ENCODE measurements at regions not wholly inside any gene's neighbourhood (a gene's known extent, or its start where the extent isn't known, plus 50 kb on each side); places are given as distances from the start of the nearest gene placed in this dataset.

DNA sequence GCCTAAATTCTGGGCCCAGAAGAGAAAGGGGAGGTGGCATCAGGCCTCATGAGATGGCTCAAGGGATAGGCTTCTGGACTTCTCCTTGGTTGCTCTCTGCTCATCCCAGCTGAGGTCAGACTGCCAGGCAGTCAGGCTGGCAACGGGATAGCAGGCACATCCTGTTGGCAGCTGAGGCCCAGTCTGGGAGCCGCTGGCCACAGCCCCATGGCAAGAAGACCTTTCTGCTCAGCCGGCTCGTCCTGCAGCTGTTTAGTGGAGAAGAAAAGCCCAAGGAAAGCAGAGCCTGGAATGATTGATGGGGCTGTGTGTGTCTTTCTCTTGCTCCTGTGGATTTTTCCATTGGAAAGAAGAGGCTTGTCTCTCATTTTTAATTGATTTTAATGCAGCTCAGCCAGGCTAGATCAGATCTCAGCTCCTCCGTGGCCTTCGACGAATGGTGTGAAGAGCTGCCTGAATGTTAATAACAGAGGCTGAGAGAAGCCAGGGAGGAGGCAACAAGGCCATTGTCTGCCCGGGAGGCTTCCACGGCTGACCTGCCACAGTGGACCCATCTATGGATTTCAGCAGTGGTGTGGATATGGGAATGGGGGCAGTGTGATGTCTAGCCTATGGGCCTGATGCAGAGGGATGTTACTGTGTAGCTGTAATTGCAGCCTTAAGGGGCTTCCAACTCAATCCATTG lies 99.5 kb downstream of the HS1BP3 start:
- H3K79me1 ChIP-seq (ENCODE audit: low read length) = no peaks in the 10 kb centered on the region
- no peaks in the 10 kb centered on the region for H3K9me3 ChIP-seq (ENCODE audit: insufficient read depth, low read depth, low read length)
- H3K79me2 ChIP-seq (ENCODE audit: control insufficient read depth, insufficient read depth, low read length, poor library complexity) = no peaks in the 10 kb centered on the region
- H2AK5ac ChIP-seq (ENCODE audit: low read length) = no peak overlapping the region
- no peak overlapping the region for H4K91ac ChIP-seq (ENCODE audit: low read depth, low read length)
- no peak overlapping the region for H2AFZ ChIP-seq (ENCODE audit: insufficient read depth, low read length, poor library complexity)
- no peak overlapping the region for H2BK5ac ChIP-seq (ENCODE audit: low read depth, low read length, poor library complexity)
- no peak overlapping the region for H4K12ac ChIP-seq (ENCODE audit: low read depth, low read length)
- no peak overlapping the region for H4K8ac ChIP-seq (ENCODE audit: low read depth, low read length)
- no peak overlapping the region for H3K4me3 ChIP-seq (ENCODE audit: low read depth, low read length)
- H3K4me2 ChIP-seq (ENCODE audit: low read length) = no peak overlapping the region
- WGBS (ENCODE audit: extremely low coverage, insufficient coverage, insufficient read length) = no CpG with 5 or more reads among the region's 9 CpGs
- no peak overlapping the region for H3K27ac ChIP-seq (ENCODE audit: low read depth, low read length)
- no peak overlapping the region for H3K14ac ChIP-seq (ENCODE audit: low read length)
- H3K4ac ChIP-seq (ENCODE audit: low read depth, low read length) = no peak overlapping the region
- no peak overlapping the region for H3K23ac ChIP-seq (ENCODE audit: low read length)
- H3K18ac ChIP-seq (ENCODE audit: low read length) = no peak overlapping the region
- peak overlapping the region; percentile 3 for H2BK12ac ChIP-seq (ENCODE audit: low read length)
- H3K9ac ChIP-seq (ENCODE audit: low read length) = no peak overlapping the region
- no peak for DNase-seq
- no peaks in the 10 kb centered on the region for H3K27me3 ChIP-seq (ENCODE audit: insufficient read depth, low read length)
- no peak overlapping the region for H2BK120ac ChIP-seq (ENCODE audit: insufficient read depth, low read length, poor library complexity)
- no peaks in the 10 kb centered on the region for H3K36me3 ChIP-seq (ENCODE audit: control insufficient read depth in 1 of 2, insufficient read depth in 2 of 2, low read length in 2 of 2)
- no peaks in the 10 kb centered on the region for H3K4me1 ChIP-seq (ENCODE audit: control insufficient read depth in 1 of 2, insufficient read depth in 2 of 2, low read length in 2 of 2)

DNA sequence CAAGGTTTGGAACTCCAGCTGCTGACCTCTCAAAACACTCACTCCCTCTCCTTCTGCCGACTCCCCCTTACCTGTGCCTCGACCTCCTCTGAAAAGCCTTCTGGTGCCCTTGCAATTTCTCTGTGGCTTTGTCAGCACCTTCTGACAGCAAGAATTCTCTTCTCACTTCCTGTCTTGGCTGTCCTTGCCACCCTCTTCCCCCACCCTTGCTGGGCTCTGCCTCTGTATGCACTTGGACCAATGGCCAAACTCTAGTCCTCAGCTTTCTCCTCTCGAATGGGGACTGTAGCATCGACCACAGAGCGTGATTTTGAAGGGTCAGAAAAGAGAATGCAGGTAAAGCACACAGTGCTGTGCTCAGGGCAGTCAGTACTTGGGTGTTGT lies 99.0 kb downstream of the HS1BP3 start:
- no peak for DNase-seq
- H3K18ac ChIP-seq (ENCODE audit: low read length) = no peak overlapping the region
- H3K14ac ChIP-seq (ENCODE audit: low read length) = no peak overlapping the region
- H3K9me3 ChIP-seq (ENCODE audit: insufficient read depth, low read depth, low read length) = no peaks in the 10 kb centered on the region
- H2BK120ac ChIP-seq (ENCODE audit: insufficient read depth, low read length, poor library complexity) = no peak overlapping the region
- H3K4me1 ChIP-seq (ENCODE audit: control insufficient read depth in 1 of 2, insufficient read depth in 2 of 2, low read length in 2 of 2) = no peaks in the 10 kb centered on the region
- H2BK5ac ChIP-seq (ENCODE audit: low read depth, low read length, poor library complexity) = no peak overlapping the region
- H4K12ac ChIP-seq (ENCODE audit: low read depth, low read length) = no peak overlapping the region
- H3K4ac ChIP-seq (ENCODE audit: low read depth, low read length) = no peak overlapping the region
- no peak overlapping the region for H3K4me2 ChIP-seq (ENCODE audit: low read length)
- H3K27me3 ChIP-seq (ENCODE audit: insufficient read depth, low read length) = no peaks in the 10 kb centered on the region
- no peak overlapping the region for H3K23ac ChIP-seq (ENCODE audit: low read length)
- no peaks in the 10 kb centered on the region for H3K79me2 ChIP-seq (ENCODE audit: control insufficient read depth, insufficient read depth, low read length, poor library complexity)
- no peaks in the 10 kb centered on the region for H3K36me3 ChIP-seq (ENCODE audit: control insufficient read depth in 1 of 2, insufficient read depth in 2 of 2, low read length in 2 of 2)
- no peak overlapping the region for H4K8ac ChIP-seq (ENCODE audit: low read depth, low read length)
- H2AFZ ChIP-seq (ENCODE audit: insufficient read depth, low read length, poor library complexity) = no peak overlapping the region
- no peak overlapping the region for H4K91ac ChIP-seq (ENCODE audit: low read depth, low read length)
- no peaks in the 10 kb centered on the region for H3K79me1 ChIP-seq (ENCODE audit: low read length)
- H3K4me3 ChIP-seq (ENCODE audit: low read depth, low read length) = no peak overlapping the region
- no peak overlapping the region for H3K9ac ChIP-seq (ENCODE audit: low read length)
- H3K27ac ChIP-seq (ENCODE audit: low read depth, low read length) = no peak overlapping the region
- no CpG with 5 or more reads among the region's 5 CpGs for WGBS (ENCODE audit: extremely low coverage, insufficient coverage, insufficient read length)
- no peak overlapping the region for H2AK5ac ChIP-seq (ENCODE audit: low read length)
- H2BK12ac ChIP-seq (ENCODE audit: low read length) = no peak overlapping the region

DNA sequence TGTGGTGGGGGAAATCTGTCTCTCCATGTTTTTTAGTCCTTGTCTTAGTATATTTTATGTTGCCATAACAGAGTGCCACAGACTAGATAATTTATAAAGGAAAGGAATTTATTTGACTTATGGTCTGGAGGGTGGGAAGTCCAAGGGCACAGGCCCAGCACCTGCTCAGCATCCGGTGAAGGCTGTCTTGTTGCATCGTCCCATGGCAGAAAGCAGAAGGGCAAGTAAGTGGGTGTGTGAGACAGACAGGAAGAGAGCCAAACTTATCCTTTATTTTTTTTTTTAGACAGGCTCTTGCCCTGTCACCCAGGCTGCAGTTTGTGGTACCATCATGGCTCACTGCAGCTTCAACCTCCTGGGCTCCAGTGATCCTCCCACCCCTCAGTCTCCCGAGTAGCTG lies 98.1 kb downstream of the HS1BP3 start:
- no peak overlapping the region for H4K8ac ChIP-seq (ENCODE audit: low read depth, low read length)
- no peak overlapping the region for H2AK5ac ChIP-seq (ENCODE audit: low read length)
- H3K9ac ChIP-seq (ENCODE audit: low read length) = no peak overlapping the region
- H3K4me3 ChIP-seq (ENCODE audit: low read depth, low read length) = no peak overlapping the region
- H3K4ac ChIP-seq (ENCODE audit: low read depth, low read length) = no peak overlapping the region
- no peak overlapping the region for H2BK120ac ChIP-seq (ENCODE audit: insufficient read depth, low read length, poor library complexity)
- no peak overlapping the region for H3K23ac ChIP-seq (ENCODE audit: low read length)
- H3K9me3 ChIP-seq (ENCODE audit: insufficient read depth, low read depth, low read length) = no peaks in the 10 kb centered on the region
- peaks cover 0 to 2% of the 10 kb centered on the region in 2 experiments for H3K4me1 ChIP-seq (ENCODE audit: control insufficient read depth in 1 of 2, insufficient read depth in 2 of 2, low read length in 2 of 2)
- no peak overlapping the region for H3K4me2 ChIP-seq (ENCODE audit: low read length)
- no peak overlapping the region for H4K91ac ChIP-seq (ENCODE audit: low read depth, low read length)
- no peak overlapping the region for H2BK5ac ChIP-seq (ENCODE audit: low read depth, low read length, poor library complexity)
- H3K79me1 ChIP-seq (ENCODE audit: low read length) = no peaks in the 10 kb centered on the region
- no peak overlapping the region for H3K18ac ChIP-seq (ENCODE audit: low read length)
- H3K36me3 ChIP-seq (ENCODE audit: control insufficient read depth in 1 of 2, insufficient read depth in 2 of 2, low read length in 2 of 2) = no peaks in the 10 kb centered on the region
- H3K14ac ChIP-seq (ENCODE audit: low read length) = no peak overlapping the region
- H3K27me3 ChIP-seq (ENCODE audit: insufficient read depth, low read length) = no peaks in the 10 kb centered on the region
- no CpG with 5 or more reads among the region's 3 CpGs for WGBS (ENCODE audit: extremely low coverage, insufficient coverage, insufficient read length)
- no peaks in the 10 kb centered on the region for H3K79me2 ChIP-seq (ENCODE audit: control insufficient read depth, insufficient read depth, low read length, poor library complexity)
- H2BK12ac ChIP-seq (ENCODE audit: low read length) = no peak overlapping the region
- no peak overlapping the region for H3K27ac ChIP-seq (ENCODE audit: low read depth, low read length)
- no peak for DNase-seq
- H2AFZ ChIP-seq (ENCODE audit: insufficient read depth, low read length, poor library complexity) = no peak overlapping the region
- H4K12ac ChIP-seq (ENCODE audit: low read depth, low read length) = no peak overlapping the region

DNA sequence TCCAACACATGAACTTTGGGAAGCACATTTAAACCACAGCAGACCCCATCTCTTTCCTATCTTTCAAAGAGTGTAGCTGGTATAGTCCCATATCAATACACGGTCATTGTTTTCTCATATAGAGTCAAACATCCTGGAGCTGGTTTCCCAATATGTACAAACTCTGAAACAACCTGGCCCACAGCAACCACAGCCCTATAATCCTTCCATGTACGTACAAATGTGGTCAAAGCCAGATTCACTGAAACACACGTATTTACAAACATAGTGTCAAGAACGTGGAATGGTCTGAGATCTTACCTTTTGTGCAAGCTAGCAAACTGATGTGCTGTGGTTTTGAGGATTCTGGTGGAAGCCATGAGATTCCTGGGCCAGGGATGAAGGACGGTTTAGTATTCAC lies 97.3 kb downstream of the HS1BP3 start:
- Histone ChIP-seq H3K4me1 (ENCODE audit: control insufficient read depth in 1 of 2, insufficient read depth in 2 of 2, low read length in 2 of 2) (peaks cover 0 to 2% of the 10 kb centered on the region in 2 experiments), H4K91ac (ENCODE audit: low read depth, low read length) (no peak overlapping the region), H3K9ac (ENCODE audit: low read length) (no peak overlapping the region), H3K27ac (ENCODE audit: low read depth, low read length) (no peak overlapping the region), H4K12ac (ENCODE audit: low read depth, low read length) (no peak overlapping the region), H3K79me2 (ENCODE audit: control insufficient read depth, insufficient read depth, low read length, poor library complexity) (no peaks in the 10 kb centered on the region), H4K8ac (ENCODE audit: low read depth, low read length) (no peak overlapping the region), H2AFZ (ENCODE audit: insufficient read depth, low read length, poor library complexity) (no peak overlapping the region), H3K18ac (ENCODE audit: low read length) (no peak overlapping the region), H3K14ac (ENCODE audit: low read length) (no peak overlapping the region), H3K23ac (ENCODE audit: low read length) (no peak overlapping the region), H3K4me2 (ENCODE audit: low read length) (no peak overlapping the region), H2BK12ac (ENCODE audit: low read length) (no peak overlapping the region), H3K27me3 (ENCODE audit: insufficient read depth, low read length) (no peaks in the 10 kb centered on the region), H3K36me3 (ENCODE audit: control insufficient read depth in 1 of 2, insufficient read depth in 2 of 2, low read length in 2 of 2) (no peaks in the 10 kb centered on the region), H2BK120ac (ENCODE audit: insufficient read depth, low read length, poor library complexity) (no peak overlapping the region), H2AK5ac (ENCODE audit: low read length) (no peak overlapping the region), H3K4ac (ENCODE audit: low read depth, low read length) (no peak overlapping the region), H2BK5ac (ENCODE audit: low read depth, low read length, poor library complexity) (no peak overlapping the region), H3K79me1 (ENCODE audit: low read length) (no peaks in the 10 kb centered on the region), H3K9me3 (ENCODE audit: insufficient read depth, low read depth, low read length) (no peaks in the 10 kb centered on the region), H3K4me3 (ENCODE audit: low read depth, low read length) (no peak overlapping the region)
- WGBS (ENCODE audit: extremely low coverage, insufficient coverage, insufficient read length) = no CpG with 5 or more reads among the region's 5 CpGs
- no peak for DNase-seq
